Psoas muscle (tissue), 7 donors: ENCODE measurements at regions not wholly inside any gene's neighbourhood (a gene's known extent, or its start where the extent isn't known, plus 50 kb on each side); places are given as distances from the start of the nearest gene placed in this dataset.

Experiments
- ATAC-seq, 4 donors: fragments of 200-7000 bp; cut with Tn5 transposase; one replicate each; pipeline ENCODE4 v1.9.1; 2020; ENCODE audit warnings: moderate library complexity in 3 of 4, mild to moderate bottlenecking in 2 of 4
- DNase-seq, 2 donors: peaks; one replicate each; pipeline ENCODE4 v3.0.0-alpha.2; 2020
- H3K27ac ChIP-seq: fragments of 200-600 bp; one replicate; pipeline ENCODE4 v1.8.0; 2022
- H3K27me3 ChIP-seq, 3 donors: fragments of 200-600 bp in 1 of 3; one replicate each; pipeline versions ENCODE4 v1.6.1 to v1.8.0; 2013 to 2022; ENCODE audit warnings: low read length in 2 of 3, mild to moderate bottlenecking in 2 of 3, moderate library complexity in 1 of 3; ENCODE audit not compliant: insufficient read depth in 3 of 3
- H3K36me3 ChIP-seq, 2 donors: fragments of 200-600 bp in 1 of 2; one replicate each; pipeline versions ENCODE4 v1.6.1 to v1.8.0; 2013 to 2022; ENCODE audit warnings: low read depth in 1 of 2, mild to moderate bottlenecking in 1 of 2, moderate library complexity in 1 of 2; ENCODE audit not compliant: insufficient read depth in 1 of 2
- H3K4me1 ChIP-seq: fragments of 200-600 bp; one replicate; pipeline ENCODE4 v1.8.0; 2022
- H3K4me3 ChIP-seq: fragments of 200-600 bp; one replicate; pipeline ENCODE4 v1.8.0; 2022; ENCODE audit warnings: mild to moderate bottlenecking
- H3K9me3 ChIP-seq: fragments of 200-600 bp; one replicate; pipeline ENCODE4 v1.8.0; 2022
- CTCF ChIP-seq: fragments of 200-600 bp; IDR thresholded peaks from one replicate; pipeline ENCODE4 v1.8.0; 2022; ENCODE audit warnings: antibody characterized with exemption
- WGBS, 3 donors: extraction: QIAGEN DNeasy Blood & Tissue Kit; methylation state at CpG; one replicate each; pipeline versions ENCODE4 v1.1.6 to v1.1.7; 2013; 5-methylcytosine and 5-hydroxymethylcytosine counted together
- intact Hi-C, 2 donors: fragments of 100-400 bp; cut with DNase I; formaldehyde crosslinking; loops; one replicate each; pipeline versions ENCODE4 v1.11.0 to v1.14.2; 2022
- donor health status: healthy with polysubstance abuse.
- donor health status: DM: no; HTN: no; CAD: no; lungs with moderate emphysema.
- donor health status: Bipolar disorder and iron deficiency.
- donor health status: healthy.
- donor health status: DM: yes; HTN: yes; CAD: no.
- donor health status: DM: no; HTN: no; CAD: no.
- donor health status: DM: yes; HTN: yes; CAD: no.

- intact Hi-C loops, result no loop called here
- WGBS, 3 donors, result 80 to 89% (median 81%) methylated on average over 6 of the region's 6 CpGs
- TF ChIP-seq CTCF, result no peak
- no peak overlapping the region for H3K27ac ChIP-seq
- ATAC-seq (no peak), DNase-seq (no peak)
- no peak overlapping the region for H3K4me3 ChIP-seq
- no peaks in the 10 kb centered on the region for H3K9me3 ChIP-seq
- H3K36me3 ChIP-seq, result no peaks in the 10 kb centered on the region
- peaks cover 25% of the 10 kb centered on the region for H3K4me1 ChIP-seq
- no peaks in the 10 kb centered on the region for H3K27me3 ChIP-seq
Observed at GRCh38 chr13:111004444-111004843, 89.6 kb upstream of the ANKRD10 start.

- 43 to 83% (median 75%) methylated on average over 2 of the region's 2 CpGs for WGBS, 3 donors
- peaks cover 17% of the 10 kb centered on the region for H3K4me1 ChIP-seq
- H3K36me3 ChIP-seq, result no peaks in the 10 kb centered on the region
- no peak overlapping the region for H3K27ac ChIP-seq
- no peak overlapping the region for H3K4me3 ChIP-seq
- no peak for TF ChIP-seq CTCF
- DNase-seq (no peak), ATAC-seq (no peak)
- intact Hi-C loops, result no loop called here
- H3K27me3 ChIP-seq, result no peaks in the 10 kb centered on the region
- no peaks in the 10 kb centered on the region for H3K9me3 ChIP-seq
Observed at GRCh38 chr13:111001636-111002035, 86.8 kb upstream of the ANKRD10 start.

- H3K4me3 ChIP-seq, result no peak overlapping the region
- no peak for DNase-seq
- no peaks in the 10 kb centered on the region for H3K9me3 ChIP-seq
- no peak for TF ChIP-seq CTCF
- no peaks in the 10 kb centered on the region for H3K4me1 ChIP-seq
- H3K27ac ChIP-seq, result no peak overlapping the region
- ATAC-seq, result no peak
- H3K36me3 ChIP-seq, result no peaks in the 10 kb centered on the region
- intact Hi-C loops, result no loop called here
- 57 to 79% (median 67%) methylated on average over 5 of the region's 5 CpGs for WGBS, 3 donors
- H3K27me3 ChIP-seq, result peaks cover 0 to 7% (median 0%) of the 10 kb centered on the region in 3 donors
Observed at GRCh38 chr13:110993788-110994187, 78.9 kb upstream of the ANKRD10 start.

GRCh38 chr13:110991991-110992508 lies 77.2 kb upstream of the ANKRD10 start:
- intact Hi-C loops, result no loop called here
- H3K9me3 ChIP-seq, result no peaks in the 10 kb centered on the region
- ATAC-seq (no peak), DNase-seq (no peak)
- H3K36me3 ChIP-seq, result no peaks in the 10 kb centered on the region
- no peak overlapping the region for H3K27ac ChIP-seq
- H3K4me1 ChIP-seq, result no peaks in the 10 kb centered on the region
- 93 to 97% (median 95%) methylated on average over 21 of the region's 21 CpGs for WGBS, 3 donors
- TF ChIP-seq CTCF, result no peak
- H3K27me3 ChIP-seq, result peaks cover 0 to 7% (median 0%) of the 10 kb centered on the region in 3 donors
- H3K4me3 ChIP-seq, result no peak overlapping the region

GRCh38 chr13:110989331-110989730 lies 74.5 kb upstream of the ANKRD10 start:
- no peak for ATAC-seq
- intact Hi-C loops, result no loop called here
- 24 to 45% (median 34%) methylated on average over 5 of the region's 5 CpGs for WGBS, 3 donors

More at GRCh38 chr13:110989331-110989730, 74.5 kb upstream of the ANKRD10 start:
- Histone ChIP-seq H3K27ac (no peak overlapping the region), H3K9me3 (no peaks in the 10 kb centered on the region), H3K4me1 (no peaks in the 10 kb centered on the region), H3K36me3 (no peaks in the 10 kb centered on the region), H3K27me3 (peaks cover 0 to 7% (median 0%) of the 10 kb centered on the region in 3 donors), H3K4me3 (no peak overlapping the region)
- TF ChIP-seq CTCF, result no peak
- DNase-seq, result no peak
